ENCODE measurements at regions not wholly inside any gene's neighbourhood (a gene's known extent, or its start where the extent isn't known, plus 50 kb on each side); places are given as distances from the start of the nearest gene placed in this dataset.

GRCh38 chr18:42632801-42633200 lies 482.7 kb downstream of the RIT2 start:
- H3K36me3 ChIP-seq: no peaks in the 10 kb centered on the region
- no peak for TF ChIP-seq CTCF (IDR thresholded peaks at IDR 0.05; ENCODE audit: low read depth, low read length)

GRCh38 chr18:42635378-42636048 lies 480.0 kb downstream of the RIT2 start:
- TF ChIP-seq CTCF (IDR thresholded peaks at IDR 0.05; ENCODE audit: low read depth, low read length): peak; percentile 31
- no peak overlapping the region for H3K4me3 ChIP-seq (ENCODE audit: low read depth, low read length)
- no peaks in the 10 kb centered on the region for H3K36me3 ChIP-seq
- no peaks in the 10 kb centered on the region for H3K27me3 ChIP-seq
- DNase-seq: no peak
- H3K4me1 ChIP-seq: no peaks in the 10 kb centered on the region
- no peaks in the 10 kb centered on the region for H3K9me3 ChIP-seq

More at GRCh38 chr18:42632801-42633200, 482.7 kb downstream of the RIT2 start:
- H3K27me3 ChIP-seq: no peaks in the 10 kb centered on the region
- no peaks in the 10 kb centered on the region for H3K4me1 ChIP-seq
- H3K9me3 ChIP-seq: no peaks in the 10 kb centered on the region
- no peak for DNase-seq
- no peak overlapping the region for H3K4me3 ChIP-seq (ENCODE audit: low read depth, low read length)

- no peak for DNase-seq
- TF ChIP-seq CTCF (IDR thresholded peaks at IDR 0.05; ENCODE audit: low read depth, low read length): no peak
These were observed 479.2 kb downstream of the RIT2 start for GRCh38 chr18:42636309-42636708.

GRCh38 chr18:42640160-42640559 lies 475.3 kb downstream of the RIT2 start:
- Histone ChIP-seq H3K9me3 (no peaks in the 10 kb centered on the region), H3K27me3 (no peaks in the 10 kb centered on the region), H3K4me1 (no peaks in the 10 kb centered on the region), H3K4me3 (ENCODE audit: low read depth, low read length) (no peak overlapping the region), H3K36me3 (no peaks in the 10 kb centered on the region)
- no peak for DNase-seq
- TF ChIP-seq CTCF (IDR thresholded peaks at IDR 0.05; ENCODE audit: low read depth, low read length): no peak

More at GRCh38 chr18:42636309-42636708, 479.2 kb downstream of the RIT2 start:
- H3K36me3 ChIP-seq: no peaks in the 10 kb centered on the region
- H3K4me3 ChIP-seq (ENCODE audit: low read depth, low read length): no peak overlapping the region
- no peaks in the 10 kb centered on the region for H3K27me3 ChIP-seq
- no peaks in the 10 kb centered on the region for H3K9me3 ChIP-seq
- H3K4me1 ChIP-seq: no peaks in the 10 kb centered on the region

GRCh38 chr18:42641996-42642395 lies 473.5 kb downstream of the RIT2 start:
- Histone ChIP-seq H3K27me3 (no peaks in the 10 kb centered on the region), H3K4me3 (ENCODE audit: low read depth, low read length) (no peak overlapping the region), H3K4me1 (no peaks in the 10 kb centered on the region), H3K36me3 (no peaks in the 10 kb centered on the region), H3K9me3 (no peaks in the 10 kb centered on the region)
- no peak for TF ChIP-seq CTCF (IDR thresholded peaks at IDR 0.05; ENCODE audit: low read depth, low read length)
- no peak for DNase-seq

GRCh38 chr18:42644729-42645131 lies 470.8 kb downstream of the RIT2 start:
- TF ChIP-seq CTCF (IDR thresholded peaks at IDR 0.05; ENCODE audit: low read depth, low read length): no peak
- H3K36me3 ChIP-seq: no peaks in the 10 kb centered on the region
- H3K4me1 ChIP-seq: no peaks in the 10 kb centered on the region
- DNase-seq: no peak
- H3K9me3 ChIP-seq: no peaks in the 10 kb centered on the region
- no peaks in the 10 kb centered on the region for H3K27me3 ChIP-seq
- H3K4me3 ChIP-seq (ENCODE audit: low read depth, low read length): no peak overlapping the region

Measured in BE2C (cell line).